Body of pancreas (tissue), 4 donors: ENCODE measurements at regions not wholly inside any gene's neighbourhood (a gene's known extent, or its start where the extent isn't known, plus 50 kb on each side); places are given as distances from the start of the nearest gene placed in this dataset.

Source experiments
- CTCF ChIP-seq, 7 experiments: fragments of 450-650 bp in 4 of 7; fragments of 200-600 bp in 3 of 7; sonication (generic) in 3 of 7; IDR thresholded peaks; one replicate each; pipeline ENCODE4 v1.5.1; 2016 to 2019; ENCODE audit warnings: antibody characterized with exemption in 7 of 7
- POLR2A ChIP-seq, 3 donors: fragments of 450-650 bp; IDR thresholded peaks; one replicate each; pipeline ENCODE4 v1.6.1; 2016; ENCODE audit warnings: antibody characterized with exemption in 3 of 3, mild to moderate bottlenecking in 2 of 3

GRCh38 chr2:208546860-208547650 is 140.5 kb downstream of the PTH2R start:
- TF ChIP-seq CTCF (IDR thresholded peaks at IDR 0.05) (no peak), POLR2A (IDR thresholded peaks at IDR 0.05) (no peak)
